Gastroesophageal sphincter (tissue), 4 donors: ENCODE measurements at regions not wholly inside any gene's neighbourhood (a gene's known extent, or its start where the extent isn't known, plus 50 kb on each side); places are given as distances from the start of the nearest gene placed in this dataset.

Experiments
- ATAC-seq: fragments of 150-250 bp; one replicate; pipeline ENCODE4 v1.9.1; 2016; ENCODE audit warnings: mild to moderate bottlenecking, moderate library complexity
- H3K27ac ChIP-seq, 4 donors: fragments of 200-600 bp; sonication (generic) in 3 of 4; 1 replicate in 3 of 4; 2 replicates in 1 of 4; pipeline ENCODE4 v1.5.1; 2016 to 2019
- H3K27me3 ChIP-seq: fragments of 200-600 bp; sonication (generic); one replicate; pipeline ENCODE4 v1.5.1; 2019
- H3K36me3 ChIP-seq, 2 donors: fragments of 200-600 bp; sonication (generic); one replicate each; pipeline ENCODE4 v1.5.1; 2019; ENCODE audit warnings: control low read depth in 1 of 2
- H3K4me1 ChIP-seq, 3 donors: fragments of 200-600 bp; sonication (generic); 1 replicate in 2 of 3; 2 replicates in 1 of 3; pipeline ENCODE4 v1.5.1; 2016 to 2019; ENCODE audit warnings: control low read depth in 2 of 3
- H3K4me3 ChIP-seq, 2 donors: fragments of 200-600 bp; sonication (generic); one replicate each; pipeline ENCODE4 v1.5.1; 2019; ENCODE audit warnings: mild to moderate bottlenecking in 1 of 2, moderate library complexity in 1 of 2
- H3K9me3 ChIP-seq, 3 donors: fragments of 200-600 bp; sonication (generic); one replicate each; pipeline ENCODE4 v1.5.1; 2017 to 2019; ENCODE audit warnings: control low read depth in 2 of 3
- EP300 ChIP-seq: sonication (generic); formaldehyde crosslinking; IDR thresholded peaks from one replicate; pipeline ENCODE4 v1.6.1; 2017; ENCODE audit warnings: antibody characterized with exemption, mild to moderate bottlenecking
- POLR2A ChIP-seq, 2 donors: fragments of 450-650 bp; IDR thresholded peaks; one replicate each; pipeline ENCODE4 v1.6.1; 2017; ENCODE audit warnings: antibody characterized with exemption in 2 of 2, mild to moderate bottlenecking in 2 of 2, moderate library complexity in 1 of 2
- POLR2AphosphoS5 ChIP-seq: sonication (generic); formaldehyde crosslinking; IDR thresholded peaks from one replicate; pipeline ENCODE4 v1.6.1; 2017; ENCODE audit warnings: antibody characterized with exemption
- WGBS, 2 donors: methylation state at CpG; one replicate each; pipeline ENCODE4 v1.1.5; 2018; ENCODE audit warnings: low coverage in 1 of 2; 5-methylcytosine and 5-hydroxymethylcytosine counted together
- TF ChIP-seq, protein P1 (sequence below), 4 experiments: fragments of 200-600 bp in 2 of 4; fragments of 450-650 bp in 2 of 4; sonication (generic) in 1 of 4; IDR thresholded peaks; one replicate each; pipeline ENCODE4 v1.5.1; 2017 to 2019; ENCODE audit warnings: antibody characterized with exemption in 4 of 4, mild to moderate bottlenecking in 2 of 4, moderate library complexity in 2 of 4

DNA sequence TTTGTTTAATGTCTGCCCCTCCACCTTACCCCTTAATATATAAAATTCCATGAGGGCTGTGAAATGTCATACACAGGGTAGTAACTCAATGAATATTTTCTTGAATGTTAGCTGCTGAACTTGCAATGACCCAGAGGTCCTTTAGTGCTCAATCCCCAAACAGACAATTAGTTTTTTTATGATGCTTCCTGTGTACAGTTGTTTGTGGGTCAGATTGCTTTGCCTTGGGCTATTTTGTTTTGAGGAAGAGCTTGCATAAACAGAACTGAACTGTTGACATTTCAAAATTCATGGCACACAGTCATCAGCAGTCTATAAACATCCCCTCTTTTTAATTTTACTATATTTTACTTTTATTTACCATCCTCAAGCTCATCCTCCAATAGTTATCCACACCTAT, 820.5 kb upstream of the SEL1L start:
- Histone ChIP-seq H3K27me3 (no peaks in the 10 kb centered on the region), H3K4me1 (no peaks in the 10 kb centered on the region), H3K4me3 (no peak overlapping the region), H3K27ac (no peak overlapping the region), H3K9me3 (peaks cover 0 to 6% (median 0%) of the 10 kb centered on the region in 3 donors), H3K36me3 (no peaks in the 10 kb centered on the region)
- no peak for ATAC-seq
- TF ChIP-seq POLR2A (IDR thresholded peaks at IDR 0.05), result no peak
- TF ChIP-seq POLR2AphosphoS5, result no peak
- TF ChIP-seq, protein P1, sequence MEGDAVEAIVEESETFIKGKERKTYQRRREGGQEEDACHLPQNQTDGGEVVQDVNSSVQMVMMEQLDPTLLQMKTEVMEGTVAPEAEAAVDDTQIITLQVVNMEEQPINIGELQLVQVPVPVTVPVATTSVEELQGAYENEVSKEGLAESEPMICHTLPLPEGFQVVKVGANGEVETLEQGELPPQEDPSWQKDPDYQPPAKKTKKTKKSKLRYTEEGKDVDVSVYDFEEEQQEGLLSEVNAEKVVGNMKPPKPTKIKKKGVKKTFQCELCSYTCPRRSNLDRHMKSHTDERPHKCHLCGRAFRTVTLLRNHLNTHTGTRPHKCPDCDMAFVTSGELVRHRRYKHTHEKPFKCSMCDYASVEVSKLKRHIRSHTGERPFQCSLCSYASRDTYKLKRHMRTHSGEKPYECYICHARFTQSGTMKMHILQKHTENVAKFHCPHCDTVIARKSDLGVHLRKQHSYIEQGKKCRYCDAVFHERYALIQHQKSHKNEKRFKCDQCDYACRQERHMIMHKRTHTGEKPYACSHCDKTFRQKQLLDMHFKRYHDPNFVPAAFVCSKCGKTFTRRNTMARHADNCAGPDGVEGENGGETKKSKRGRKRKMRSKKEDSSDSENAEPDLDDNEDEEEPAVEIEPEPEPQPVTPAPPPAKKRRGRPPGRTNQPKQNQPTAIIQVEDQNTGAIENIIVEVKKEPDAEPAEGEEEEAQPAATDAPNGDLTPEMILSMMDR (IDR thresholded peaks at IDR 0.05), result no peak
- TF ChIP-seq EP300, result no peak

- Histone ChIP-seq H3K27ac (no peak overlapping the region), H3K27me3 (no peaks in the 10 kb centered on the region), H3K4me3 (no peak overlapping the region), H3K4me1 (peaks cover 0 to 12% (median 6%) of the 10 kb centered on the region in 3 donors), H3K9me3 (peaks cover 0 to 6% (median 0%) of the 10 kb centered on the region in 3 donors), H3K36me3 (no peaks in the 10 kb centered on the region)
- TF ChIP-seq POLR2A (IDR thresholded peaks at IDR 0.05) (no peak), EP300 (no peak), POLR2AphosphoS5 (no peak)
- TF ChIP-seq, protein P1 (IDR thresholded peaks at IDR 0.05), result no peak
- ATAC-seq, result no peak
- WGBS, 2 donors, result 80 to 88% methylated on average over 3 of the region's 3 CpGs
Observed at GRCh38 chr14:82359201-82359600, 825.5 kb upstream of the SEL1L start.

GRCh38 chr14:82362452-82362851, 828.8 kb upstream of the SEL1L start:
- H3K4me3 ChIP-seq, result no peak overlapping the region
- ATAC-seq, result peak; percentile 86
- H3K27ac ChIP-seq, result peak overlapping the region; percentile 45 to 70 (median 56)
- TF ChIP-seq, protein P1 (IDR thresholded peaks at IDR 0.05), result no peak
- TF ChIP-seq POLR2AphosphoS5 (peak; percentile 54), EP300 (no peak), POLR2A (IDR thresholded peaks at IDR 0.05) (no peak)
- H3K27me3 ChIP-seq, result no peaks in the 10 kb centered on the region
- peaks cover 0 to 12% (median 6%) of the 10 kb centered on the region in 3 donors for H3K4me1 ChIP-seq
- no peaks in the 10 kb centered on the region for H3K36me3 ChIP-seq
- H3K9me3 ChIP-seq, result no peaks in the 10 kb centered on the region

- no peak overlapping the region for H3K4me3 ChIP-seq
- peaks cover 0 to 11% (median 0%) of the 10 kb centered on the region in 3 donors for H3K9me3 ChIP-seq
- no peak overlapping the region for H3K27ac ChIP-seq
- H3K36me3 ChIP-seq, result no peaks in the 10 kb centered on the region
- peaks cover 0 to 12% (median 6%) of the 10 kb centered on the region in 3 donors for H3K4me1 ChIP-seq
- WGBS, 2 donors, result 90 to 97% methylated on average over 4 of the region's 4 CpGs
- TF ChIP-seq POLR2AphosphoS5, result no peak
- H3K27me3 ChIP-seq, result no peaks in the 10 kb centered on the region
- ATAC-seq, result no peak
Observed at GRCh38 chr14:82365471-82365870, 831.8 kb upstream of the SEL1L start.

GRCh38 chr14:82366803-82367202, 833.1 kb upstream of the SEL1L start:
- ATAC-seq, result no peak
- H3K27me3 ChIP-seq, result no peaks in the 10 kb centered on the region
- H3K36me3 ChIP-seq, result no peaks in the 10 kb centered on the region
- WGBS, 2 donors, result 70 to 79% methylated on average over 1 to 2 of the region's 2 CpGs
- TF ChIP-seq POLR2AphosphoS5, result no peak
- TF ChIP-seq POLR2A (IDR thresholded peaks at IDR 0.05), result no peak
- TF ChIP-seq, protein P1 (IDR thresholded peaks at IDR 0.05), result no peak
- TF ChIP-seq EP300, result no peak
- H3K27ac ChIP-seq, result no peak overlapping the region
- H3K9me3 ChIP-seq, result peaks cover 0 to 11% (median 0%) of the 10 kb centered on the region in 3 donors
- no peak overlapping the region for H3K4me3 ChIP-seq
- H3K4me1 ChIP-seq, result peaks cover 0 to 12% (median 6%) of the 10 kb centered on the region in 3 donors
